ENCODE measurements at regions not wholly inside any gene's neighbourhood (a gene's known extent, or its start where the extent isn't known, plus 50 kb on each side); places are given as distances from the start of the nearest gene placed in this dataset.

DNA sequence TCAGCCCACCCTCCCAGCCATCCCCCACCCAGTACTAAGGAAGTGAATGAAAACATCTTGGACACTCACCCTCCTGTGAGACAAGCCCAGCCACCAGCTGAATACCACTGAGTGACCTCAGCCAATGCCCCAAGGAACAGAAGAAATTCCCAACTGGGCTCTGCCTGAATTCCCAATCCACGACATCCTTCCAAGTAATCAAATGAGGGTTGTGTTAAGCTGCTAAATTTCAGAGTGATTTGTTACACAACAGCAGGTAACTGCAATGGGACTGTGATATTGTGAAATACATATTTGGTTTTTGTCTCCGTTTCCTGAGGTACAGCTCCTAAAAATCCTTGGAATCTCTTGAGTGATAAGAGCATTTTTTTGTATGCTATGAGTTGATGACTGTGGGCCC is 578.7 kb upstream of the CDH11 start:
- TF ChIP-seq CTCF (conservative IDR thresholded peaks at IDR 0.05; ENCODE audit: low read length) (no peak), EZH2phosphoT487 (IDR thresholded peaks at IDR 0.05; ENCODE audit: borderline replicate concordance, low read depth, low read length) (no peak)
